HG03135 (cell line): ENCODE measurements at regions not wholly inside any gene's neighbourhood (a gene's known extent, or its start where the extent isn't known, plus 50 kb on each side); places are given as distances from the start of the nearest gene placed in this dataset.

ENCODE experiments used
- ATAC-seq: cut with Tn5 transposase; IDR thresholded peaks from one replicate; pipeline ENCODE4 v1.9.1; 2021; ENCODE audit warnings: mild to moderate bottlenecking, moderate library complexity; ENCODE audit not compliant: unreplicated experiment

- ATAC-seq, result no peak
These were observed 342.3 kb upstream of the SEMA3D start for GRCh38 chr7:85529201-85529600.

GRCh38 chr7:85528581-85528980, 341.7 kb upstream of the SEMA3D start:
- ATAC-seq, result no peak

GRCh38 chr7:85525676-85526075, 338.8 kb upstream of the SEMA3D start:
- no peak for ATAC-seq

- ATAC-seq, result no peak
These were observed 335.2 kb upstream of the SEMA3D start for GRCh38 chr7:85522070-85522469.

GRCh38 chr7:85521108-85521694, 334.3 kb upstream of the SEMA3D start:
- ATAC-seq, result no peak

GRCh38 chr7:85520175-85520574, 333.3 kb upstream of the SEMA3D start:
- no peak for ATAC-seq

GRCh38 chr7:85516675-85517074, 329.8 kb upstream of the SEMA3D start:
- ATAC-seq, result no peak

- no peak for ATAC-seq
These were observed 325.9 kb upstream of the SEMA3D start for GRCh38 chr7:85512790-85513189.

GRCh38 chr7:85510287-85510686, 323.4 kb upstream of the SEMA3D start:
- no peak for ATAC-seq

GRCh38 chr7:85509476-85509875, 322.6 kb upstream of the SEMA3D start:
- ATAC-seq, result no peak

GRCh38 chr7:85508642-85509410, 322.0 kb upstream of the SEMA3D start:
- no peak for ATAC-seq

GRCh38 chr7:85498031-85498430, 311.2 kb upstream of the SEMA3D start:
- ATAC-seq, result no peak

- ATAC-seq, result no peak
These were observed 302.6 kb upstream of the SEMA3D start for GRCh38 chr7:85489498-85489897.

- ATAC-seq, result no peak
These were observed 301.6 kb upstream of the SEMA3D start for GRCh38 chr7:85488406-85488805.

GRCh38 chr7:85483177-85483576, 296.3 kb upstream of the SEMA3D start:
- ATAC-seq, result no peak

- no peak for ATAC-seq
These were observed 293.8 kb upstream of the SEMA3D start for GRCh38 chr7:85480666-85481065.

- no peak for ATAC-seq
These were observed 293.2 kb upstream of the SEMA3D start for GRCh38 chr7:85479918-85480643.

- no peak for ATAC-seq
These were observed 291.7 kb upstream of the SEMA3D start for GRCh38 chr7:85478530-85478929.

- no peak for ATAC-seq
These were observed 288.6 kb upstream of the SEMA3D start for GRCh38 chr7:85475476-85475875.

GRCh38 chr7:85475071-85475470, 288.2 kb upstream of the SEMA3D start:
- no peak for ATAC-seq

- ATAC-seq, result peak; percentile 59
These were observed 287.4 kb upstream of the SEMA3D start for GRCh38 chr7:85474234-85474633.

- no peak for ATAC-seq
These were observed 284.9 kb upstream of the SEMA3D start for GRCh38 chr7:85471740-85472139.
